H1 (cell line): ENCODE measurements at regions not wholly inside any gene's neighbourhood (a gene's known extent, or its start where the extent isn't known, plus 50 kb on each side); places are given as distances from the start of the nearest gene placed in this dataset. TPM values are rescaled to one million over a fixed set of nuclear protein-coding genes. Genes with fewer than 3 reads are reported as not detected.

Experiments
- CTCF ChIA-PET: fragments of 300-600 bp; sonication (Branson Sonifier 250); formaldehyde crosslinking; loops from one replicate; lab custom pipeline; 2021; ENCODE audit not compliant: partially characterized antibody; lab: Charles Lee
- POLR2A ChIA-PET: fragments of 300-600 bp; sonication (Branson Sonifier 250); formaldehyde crosslinking; loops from one replicate; lab custom pipeline; 2021; ENCODE audit warnings: inconsistent platforms; ENCODE audit not compliant: partially characterized antibody; lab: Charles Lee
- DNase-seq, 2 experiments: peaks; one replicate each; pipeline versions ENCODE4 v3.0.0 to v3.0.0-alpha.2; 2010 to 2022; ENCODE audit warnings: low spot score in 2 of 2, low read depth in 1 of 2, mixed read lengths in 1 of 2
- FAIRE-seq: peaks from 2 replicates; lab custom pipeline; 2011; peaks lifted over from hg19 to GRCh38; lab: Jason Lieb, UNC
- H2AFZ ChIP-seq: 2 replicates; pipeline ENCODE4 v1.8.1; 2012; ENCODE audit warnings: low read length, inconsistent platforms
- H2AK5ac ChIP-seq: 2 replicates; pipeline ENCODE4 v1.6.1; 2013; ENCODE audit warnings: low read depth, low read length
- H2BK120ac ChIP-seq: replicated peaks from 2 replicates; pipeline ENCODE3; 2013; ENCODE audit warnings: low read depth, low read length, inconsistent platforms
- H2BK12ac ChIP-seq: 2 replicates; pipeline ENCODE4 v1.6.1; 2013; ENCODE audit warnings: low read depth, low read length
- H2BK15ac ChIP-seq: 2 replicates; pipeline ENCODE4 v1.6.1; 2013; ENCODE audit warnings: low read length
- H2BK20ac ChIP-seq: 2 replicates; pipeline ENCODE4 v1.6.1; 2013; ENCODE audit warnings: low read length
- H2BK5ac ChIP-seq: 2 replicates; pipeline ENCODE4 v1.6.1; 2013; ENCODE audit warnings: low read depth, low read length
- H3K14ac ChIP-seq: 2 replicates; pipeline ENCODE4 v1.6.1; 2013; ENCODE audit warnings: inconsistent platforms; ENCODE audit not compliant: insufficient read length
- H3K18ac ChIP-seq: 2 replicates; pipeline ENCODE4 v1.6.1; 2013; ENCODE audit warnings: low read length; ENCODE audit errors: extremely low read depth
- H3K23ac ChIP-seq: 2 replicates; pipeline ENCODE4 v1.6.1; 2013; ENCODE audit warnings: inconsistent platforms; ENCODE audit not compliant: insufficient read length
- H3K23me2 ChIP-seq: 2 replicates; pipeline ENCODE4 v1.6.1; 2013; ENCODE audit warnings: low read depth, low read length
- H3K27ac ChIP-seq: 2 replicates; pipeline ENCODE4 v1.6.1; 2011; ENCODE audit warnings: low read depth, low read length, inconsistent platforms
- H3K27me3 ChIP-seq, 4 experiments: replicated peaks in 1 of 4; 1 replicate in 1 of 4; 2 replicates in 3 of 4; pipeline versions ENCODE4 v1.6.1 to v1.8.1; 2011 to 2013; ENCODE audit warnings: low read length in 3 of 4, mild to moderate bottlenecking in 3 of 4, inconsistent platforms in 2 of 4, mixed read lengths in 2 of 4, moderate library complexity in 1 of 4; ENCODE audit not compliant: control insufficient read depth in 3 of 4, insufficient read depth in 3 of 4; ENCODE audit errors: extremely low read depth in 1 of 4
- H3K36me3 ChIP-seq, 4 experiments: 2 replicates each; pipeline versions ENCODE4 v1.6.1 to v1.8.1; 2011 to 2013; ENCODE audit warnings: mild to moderate bottlenecking in 4 of 4, low read length in 3 of 4, moderate library complexity in 2 of 4, control low read depth in 1 of 4, inconsistent platforms in 1 of 4; ENCODE audit not compliant: insufficient read depth in 4 of 4, control insufficient read depth in 2 of 4
- H3K4ac ChIP-seq: replicated peaks from 2 replicates; pipeline ENCODE3; 2013; ENCODE audit warnings: low read length, low read depth, mixed read lengths, inconsistent platforms; ENCODE audit not compliant: insufficient read length
- H3K4me1 ChIP-seq, 4 experiments: replicated peaks in 1 of 4; 1 replicate in 1 of 4; 2 replicates in 3 of 4; pipeline versions ENCODE4 v1.6.1 to v1.8.1; 2011 to 2013; ENCODE audit warnings: low read length in 3 of 4, inconsistent platforms in 2 of 4, mixed read lengths in 1 of 4; ENCODE audit not compliant: insufficient read depth in 4 of 4, control insufficient read depth in 3 of 4
- H3K4me2 ChIP-seq, 2 experiments: 2 replicates each; pipeline versions ENCODE4 v1.6.1 to v1.8.1; 2011 to 2013; ENCODE audit warnings: low read depth in 2 of 2, low read length in 2 of 2, control low read depth in 1 of 2, inconsistent platforms in 1 of 2, mild to moderate bottlenecking in 1 of 2; ENCODE audit not compliant: insufficient read depth in 1 of 2
- H3K4me3 ChIP-seq, 4 experiments: fragments of 200-600, 300-600 bp in 1 of 4; sonication (generic), shearing (Covaris generic), sonication (Bioruptor Twin) in 1 of 4; 2 replicates each; pipeline versions ENCODE4 v1.5.1 to v1.8.1; 2011 to 2016; ENCODE audit warnings: low read length in 4 of 4, low read depth in 3 of 4, control low read depth in 2 of 4, inconsistent platforms in 2 of 4, mild to moderate bottlenecking in 2 of 4, mixed read lengths in 1 of 4, moderate library complexity in 1 of 4; ENCODE audit not compliant: insufficient read depth in 2 of 4; ENCODE audit errors: extremely low read depth in 1 of 4
- H3K56ac ChIP-seq: replicated peaks from 2 replicates; pipeline ENCODE3; 2013; ENCODE audit warnings: low read depth, mild to moderate bottlenecking, mixed read lengths, low read length, inconsistent platforms; ENCODE audit not compliant: insufficient read length
- H3K79me1 ChIP-seq: 2 replicates; pipeline ENCODE4 v1.6.1; 2013; ENCODE audit warnings: low read depth, low read length, control low read depth
- H3K79me2 ChIP-seq, 2 experiments: 2 replicates each; pipeline versions ENCODE4 v1.6.1 to v1.8.1; 2012 to 2013; ENCODE audit warnings: low read length in 2 of 2, mild to moderate bottlenecking in 2 of 2, inconsistent platforms in 1 of 2; ENCODE audit not compliant: insufficient read depth in 2 of 2, control insufficient read depth in 1 of 2
- H3K9ac ChIP-seq, 4 experiments: replicated peaks in 1 of 4; 1 replicate in 1 of 4; 2 replicates in 3 of 4; pipeline versions ENCODE4 v1.6.1 to v1.8.1; 2011 to 2013; ENCODE audit warnings: low read depth in 3 of 4, low read length in 3 of 4, control low read depth in 2 of 4, mild to moderate bottlenecking in 2 of 4, moderate library complexity in 2 of 4, inconsistent platforms in 1 of 4; ENCODE audit errors: extremely low read depth in 1 of 4
- H3K9me3 ChIP-seq, 2 experiments: 2 replicates each; pipeline versions ENCODE4 v1.6.1 to v1.8.1; 2012 to 2013; ENCODE audit warnings: mild to moderate bottlenecking in 2 of 2, moderate library complexity in 2 of 2, control low read depth in 1 of 2, inconsistent platforms in 1 of 2, low read depth in 1 of 2, low read length in 1 of 2, mixed read lengths in 1 of 2; ENCODE audit not compliant: insufficient read depth in 2 of 2
- H4K20me1 ChIP-seq, 2 experiments: replicated peaks in 1 of 2; 2 replicates each; pipeline versions ENCODE3 to v1.8.1; 2011 to 2013; ENCODE audit warnings: inconsistent platforms in 2 of 2, low read length in 2 of 2, mild to moderate bottlenecking in 1 of 2; ENCODE audit not compliant: insufficient read depth in 2 of 2, control insufficient read depth in 1 of 2
- H4K5ac ChIP-seq: 2 replicates; pipeline ENCODE4 v1.6.1; 2013; ENCODE audit warnings: low read length, low read depth, mixed read lengths, inconsistent platforms; ENCODE audit not compliant: insufficient read length
- H4K8ac ChIP-seq: 2 replicates; pipeline ENCODE4 v1.8.0; 2013; ENCODE audit warnings: mild to moderate bottlenecking, moderate library complexity, low read length, inconsistent platforms; ENCODE audit not compliant: insufficient read depth; ENCODE audit errors: extremely low read depth
- H4K91ac ChIP-seq: replicated peaks from 2 replicates; pipeline ENCODE3; 2013; ENCODE audit warnings: low read length, mixed read lengths, inconsistent platforms; ENCODE audit not compliant: insufficient read length
- CBX8 ChIP-seq: fragments of 300-800, 300-1000 bp; sonication (generic); IDR thresholded peaks from 2 replicates; pipeline ENCODE4 v1.7.1; 2016; ENCODE audit warnings: low read depth, low read length, borderline replicate concordance
- WGBS, 2 experiments: shearing (Covaris generic) in 1 of 2; methylation state at CpG; one replicate each; pipeline versions ENCODE4 v1.1.6 to v1.1.7; 2013 to 2015; ENCODE audit warnings: low lambda C conversion rate in 2 of 2, mixed read lengths in 2 of 2, inconsistent platforms in 1 of 2, low coverage in 1 of 2, missing lambda C conversion rate in 1 of 2; ENCODE audit not compliant: insufficient replicate concordance in 2 of 2, insufficient coverage in 1 of 2, insufficient read length in 1 of 2; ENCODE audit errors: extremely low coverage in 1 of 2, missing lambda C conversion rate in 1 of 2; 5-methylcytosine and 5-hydroxymethylcytosine counted together
- small RNA-seq: library from polyadenylated mRNA; stranded (forward); fragments of <200 nt; extraction: miRNeasy Mini kit (QIAGEN cat#:217004); gene quantifications from one replicate; pipeline ENCODE3, GENCODE V24; 2013; ENCODE audit not compliant: insufficient read depth

- no peaks in the 10 kb centered on the region for H3K36me3 ChIP-seq
- 97% methylated on average over 2 of the region's 2 CpGs; no CpG with 5 or more reads in 1 of the 2 experiments for WGBS, 2 experiments
- no peak for FAIRE-seq
- no peak overlapping the region for H4K5ac ChIP-seq
- H3K4me3 ChIP-seq: no peak overlapping the region
- H2BK5ac ChIP-seq: no peak overlapping the region
- no peaks in the 10 kb centered on the region for H3K9me3 ChIP-seq
- H3K27me3 ChIP-seq: no peaks in the 10 kb centered on the region
- CTCF ChIA-PET: no interaction called here
- no peak overlapping the region for H3K18ac ChIP-seq
- no peak overlapping the region for H3K23ac ChIP-seq
- H3K14ac ChIP-seq: no peak overlapping the region
- TF ChIP-seq CBX8: no peak
- TF ChIP-seq, all 59 proteins: peak for 0
- Histone ChIP-seq H4K20me1 (no peaks in the 10 kb centered on the region), H3K4me1 (no peaks in the 10 kb centered on the region), H2AK5ac (no peak overlapping the region), H3K4ac (no peak overlapping the region), H2BK12ac (no peak overlapping the region), H4K8ac (no peak overlapping the region), H4K91ac (no peak overlapping the region), H3K27ac (no peak overlapping the region), H2BK20ac (no peak overlapping the region), H2AFZ (no peak overlapping the region), H3K9ac (no peak overlapping the region), H3K79me1 (no peaks in the 10 kb centered on the region), H3K79me2 (no peaks in the 10 kb centered on the region), H2BK120ac (no peak overlapping the region), H3K56ac (no peak overlapping the region), H2BK15ac (no peak overlapping the region), H3K4me2 (no peak overlapping the region), H3K23me2 (no peaks in the 10 kb centered on the region)
- no peak for DNase-seq
- POLR2A ChIA-PET: no interaction called here
Measured at GRCh38 chr9:75834878-75835277, 55.6 kb upstream of the PCSK5 start.

Small RNAs in the stretch of these regions (small RNA-seq; reads per million reads assigned to genes)
- gene RNU6-1228P: not detected
